Gastroesophageal sphincter (tissue), 4 donors: ENCODE measurements at regions not wholly inside any gene's neighbourhood (a gene's known extent, or its start where the extent isn't known, plus 50 kb on each side); places are given as distances from the start of the nearest gene placed in this dataset.

Source experiments
- ATAC-seq: fragments of 150-250 bp; one replicate; pipeline ENCODE4 v1.9.1; 2016; ENCODE audit warnings: mild to moderate bottlenecking, moderate library complexity
- H3K27ac ChIP-seq, 4 donors: fragments of 200-600 bp; sonication (generic) in 3 of 4; 1 replicate in 3 of 4; 2 replicates in 1 of 4; pipeline ENCODE4 v1.5.1; 2016 to 2019
- H3K27me3 ChIP-seq: fragments of 200-600 bp; sonication (generic); one replicate; pipeline ENCODE4 v1.5.1; 2019
- H3K36me3 ChIP-seq, 2 donors: fragments of 200-600 bp; sonication (generic); one replicate each; pipeline ENCODE4 v1.5.1; 2019; ENCODE audit warnings: control low read depth in 1 of 2
- H3K4me1 ChIP-seq, 3 donors: fragments of 200-600 bp; sonication (generic); 1 replicate in 2 of 3; 2 replicates in 1 of 3; pipeline ENCODE4 v1.5.1; 2016 to 2019; ENCODE audit warnings: control low read depth in 2 of 3
- H3K4me3 ChIP-seq, 2 donors: fragments of 200-600 bp; sonication (generic); one replicate each; pipeline ENCODE4 v1.5.1; 2019; ENCODE audit warnings: mild to moderate bottlenecking in 1 of 2, moderate library complexity in 1 of 2
- H3K9me3 ChIP-seq, 3 donors: fragments of 200-600 bp; sonication (generic); one replicate each; pipeline ENCODE4 v1.5.1; 2017 to 2019; ENCODE audit warnings: control low read depth in 2 of 3
- EP300 ChIP-seq: sonication (generic); formaldehyde crosslinking; IDR thresholded peaks from one replicate; pipeline ENCODE4 v1.6.1; 2017; ENCODE audit warnings: antibody characterized with exemption, mild to moderate bottlenecking
- POLR2A ChIP-seq, 2 donors: fragments of 450-650 bp; IDR thresholded peaks; one replicate each; pipeline ENCODE4 v1.6.1; 2017; ENCODE audit warnings: antibody characterized with exemption in 2 of 2, mild to moderate bottlenecking in 2 of 2, moderate library complexity in 1 of 2
- POLR2AphosphoS5 ChIP-seq: sonication (generic); formaldehyde crosslinking; IDR thresholded peaks from one replicate; pipeline ENCODE4 v1.6.1; 2017; ENCODE audit warnings: antibody characterized with exemption
- WGBS, 2 donors: methylation state at CpG; one replicate each; pipeline ENCODE4 v1.1.5; 2018; ENCODE audit warnings: low coverage in 1 of 2; 5-methylcytosine and 5-hydroxymethylcytosine counted together
- TF ChIP-seq, protein P1 (sequence below), 4 experiments: fragments of 200-600 bp in 2 of 4; fragments of 450-650 bp in 2 of 4; sonication (generic) in 1 of 4; IDR thresholded peaks; one replicate each; pipeline ENCODE4 v1.5.1; 2017 to 2019; ENCODE audit warnings: antibody characterized with exemption in 4 of 4, mild to moderate bottlenecking in 2 of 4, moderate library complexity in 2 of 4

DNA sequence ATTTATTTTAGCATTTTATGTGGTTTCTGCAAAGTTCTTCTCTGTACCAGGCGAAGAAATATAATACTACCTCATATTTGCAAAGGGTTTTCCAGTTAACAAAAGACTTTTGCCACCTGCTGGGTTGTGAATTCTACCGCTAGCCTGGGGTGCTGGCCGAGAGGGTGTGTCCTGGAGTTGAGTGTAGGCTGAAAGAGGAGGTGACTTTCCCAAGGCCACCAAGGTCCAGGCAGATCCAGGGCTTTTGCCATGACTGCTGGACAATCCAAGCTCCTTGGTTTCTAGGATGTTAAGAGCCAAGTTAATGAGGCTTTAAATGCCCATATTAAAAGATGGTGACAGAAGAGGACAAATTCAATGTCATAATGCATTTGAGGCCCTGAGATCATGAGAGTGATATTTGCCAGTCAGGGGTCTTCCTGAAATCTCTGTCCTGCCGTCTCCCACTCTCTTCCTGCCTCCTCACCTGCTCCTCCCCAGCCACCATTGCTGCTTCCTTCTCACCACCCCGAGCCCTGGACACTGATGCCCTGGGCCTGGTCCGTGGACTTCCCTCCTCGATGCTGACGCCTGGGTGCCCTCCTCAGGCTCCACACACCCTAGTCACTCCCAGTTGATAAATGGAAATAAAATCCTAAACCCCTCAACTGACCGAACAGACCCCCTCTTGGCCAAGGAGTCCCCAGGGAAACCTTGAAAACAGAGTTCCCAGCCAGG lies 825.6 kb downstream of the TBC1D22A start:
- ATAC-seq, result no peak
- Histone ChIP-seq H3K36me3 (no peaks in the 10 kb centered on the region), H3K4me1 (no peaks in the 10 kb centered on the region), H3K9me3 (no peaks in the 10 kb centered on the region), H3K27me3 (peaks cover 12% of the 10 kb centered on the region), H3K4me3 (no peak overlapping the region), H3K27ac (no peak overlapping the region)
- no peak for TF ChIP-seq EP300
- TF ChIP-seq POLR2AphosphoS5, result no peak
- TF ChIP-seq, protein P1, sequence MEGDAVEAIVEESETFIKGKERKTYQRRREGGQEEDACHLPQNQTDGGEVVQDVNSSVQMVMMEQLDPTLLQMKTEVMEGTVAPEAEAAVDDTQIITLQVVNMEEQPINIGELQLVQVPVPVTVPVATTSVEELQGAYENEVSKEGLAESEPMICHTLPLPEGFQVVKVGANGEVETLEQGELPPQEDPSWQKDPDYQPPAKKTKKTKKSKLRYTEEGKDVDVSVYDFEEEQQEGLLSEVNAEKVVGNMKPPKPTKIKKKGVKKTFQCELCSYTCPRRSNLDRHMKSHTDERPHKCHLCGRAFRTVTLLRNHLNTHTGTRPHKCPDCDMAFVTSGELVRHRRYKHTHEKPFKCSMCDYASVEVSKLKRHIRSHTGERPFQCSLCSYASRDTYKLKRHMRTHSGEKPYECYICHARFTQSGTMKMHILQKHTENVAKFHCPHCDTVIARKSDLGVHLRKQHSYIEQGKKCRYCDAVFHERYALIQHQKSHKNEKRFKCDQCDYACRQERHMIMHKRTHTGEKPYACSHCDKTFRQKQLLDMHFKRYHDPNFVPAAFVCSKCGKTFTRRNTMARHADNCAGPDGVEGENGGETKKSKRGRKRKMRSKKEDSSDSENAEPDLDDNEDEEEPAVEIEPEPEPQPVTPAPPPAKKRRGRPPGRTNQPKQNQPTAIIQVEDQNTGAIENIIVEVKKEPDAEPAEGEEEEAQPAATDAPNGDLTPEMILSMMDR (IDR thresholded peaks at IDR 0.05), result no peak
- TF ChIP-seq POLR2A (IDR thresholded peaks at IDR 0.05), result no peak
- WGBS, 2 donors, result 67 to 76% methylated on average over 4 to 8 of the region's 9 CpGs

DNA sequence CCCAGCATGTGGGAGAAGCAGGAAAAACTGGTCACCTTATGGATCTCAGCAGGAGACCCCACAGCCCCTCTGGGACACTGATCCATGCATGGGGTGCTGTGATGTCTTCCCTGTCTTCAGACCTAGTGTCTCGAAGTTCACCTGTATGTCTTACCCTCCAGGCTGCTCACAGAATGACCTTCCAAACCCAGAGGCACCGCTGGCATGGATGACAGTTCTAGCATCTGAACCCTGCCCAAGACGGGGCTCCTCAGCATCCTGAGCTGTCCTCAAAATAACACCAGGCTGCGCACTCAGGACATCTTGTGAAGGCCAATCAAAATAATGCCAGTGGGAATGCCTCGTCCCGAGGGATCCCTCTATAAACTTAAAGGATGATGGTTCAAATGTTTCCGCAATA lies 824.9 kb downstream of the TBC1D22A start:
- WGBS, 2 donors, result 83% methylated on average over 4 of the region's 7 CpGs; no CpG with 5 or more reads in 1 of the 2 donors
- TF ChIP-seq POLR2A (IDR thresholded peaks at IDR 0.05), result no peak
- TF ChIP-seq, protein P1 (IDR thresholded peaks at IDR 0.05), result no peak
- no peak for TF ChIP-seq EP300
- no peak for TF ChIP-seq POLR2AphosphoS5
- no peaks in the 10 kb centered on the region for H3K36me3 ChIP-seq
- no peaks in the 10 kb centered on the region for H3K4me1 ChIP-seq
- no peaks in the 10 kb centered on the region for H3K9me3 ChIP-seq
- H3K27ac ChIP-seq, result no peak overlapping the region
- H3K27me3 ChIP-seq, result peaks cover 12% of the 10 kb centered on the region
- H3K4me3 ChIP-seq, result no peak overlapping the region
- ATAC-seq, result no peak

DNA sequence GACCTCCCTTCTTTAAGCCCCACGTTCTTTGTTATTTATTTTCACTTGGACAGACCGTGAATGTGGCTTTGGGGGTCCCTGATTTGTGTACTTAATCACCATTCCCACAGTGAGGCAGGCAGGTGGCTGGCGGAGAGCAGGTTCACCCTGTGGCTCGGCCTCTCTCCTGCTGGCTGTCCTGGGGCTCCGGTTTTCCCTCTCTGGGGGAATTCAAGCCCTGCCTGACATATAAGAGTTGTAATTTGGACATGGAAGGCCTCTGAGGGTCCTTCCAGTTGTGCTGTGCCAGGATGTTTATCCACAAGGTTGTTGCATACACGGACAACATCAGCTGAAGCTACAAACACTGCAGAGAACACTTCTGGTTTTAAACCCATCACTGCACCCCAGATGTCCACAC lies 824.5 kb downstream of the TBC1D22A start:
- H3K9me3 ChIP-seq, result no peaks in the 10 kb centered on the region
- peaks cover 12% of the 10 kb centered on the region for H3K27me3 ChIP-seq
- H3K36me3 ChIP-seq, result no peaks in the 10 kb centered on the region
- H3K27ac ChIP-seq, result no peak overlapping the region
- WGBS, 2 donors, result 36 to 39% methylated on average over 2 of the region's 6 CpGs
- ATAC-seq, result no peak
- TF ChIP-seq, protein P1 (IDR thresholded peaks at IDR 0.05), result no peak
- no peak for TF ChIP-seq POLR2AphosphoS5
- TF ChIP-seq POLR2A (IDR thresholded peaks at IDR 0.05), result no peak
- no peak for TF ChIP-seq EP300
- no peak overlapping the region for H3K4me3 ChIP-seq
- no peaks in the 10 kb centered on the region for H3K4me1 ChIP-seq

DNA sequence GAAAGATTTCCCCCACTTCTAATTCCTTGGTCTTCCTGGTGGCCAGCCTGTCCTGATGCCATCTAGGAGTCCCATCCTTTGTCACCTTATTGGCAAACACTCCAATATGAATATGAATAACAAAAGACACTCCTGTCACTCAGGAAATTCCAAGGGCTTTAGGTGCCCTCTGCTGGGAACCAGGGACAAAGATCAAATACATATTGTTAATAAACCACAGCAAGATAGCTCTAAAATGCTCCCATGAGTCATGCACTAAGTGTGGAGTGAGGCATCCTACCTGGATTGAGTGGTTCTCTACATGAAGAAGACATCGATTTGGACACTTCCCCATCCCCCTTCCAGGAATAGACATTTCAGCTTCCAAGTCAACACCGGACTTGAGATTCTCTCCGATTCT lies 823.6 kb downstream of the TBC1D22A start:
- no peak for ATAC-seq
- H3K9me3 ChIP-seq, result no peaks in the 10 kb centered on the region
- 82 to 86% methylated on average over 3 of the region's 3 CpGs for WGBS, 2 donors
- TF ChIP-seq, protein P1 (IDR thresholded peaks at IDR 0.05), result no peak
- TF ChIP-seq POLR2AphosphoS5 (no peak), EP300 (no peak), POLR2A (IDR thresholded peaks at IDR 0.05) (no peak)
- H3K27ac ChIP-seq, result no peak overlapping the region
- H3K36me3 ChIP-seq, result no peaks in the 10 kb centered on the region
- H3K4me3 ChIP-seq, result no peak overlapping the region
- H3K4me1 ChIP-seq, result no peaks in the 10 kb centered on the region
- peaks cover 12% of the 10 kb centered on the region for H3K27me3 ChIP-seq

DNA sequence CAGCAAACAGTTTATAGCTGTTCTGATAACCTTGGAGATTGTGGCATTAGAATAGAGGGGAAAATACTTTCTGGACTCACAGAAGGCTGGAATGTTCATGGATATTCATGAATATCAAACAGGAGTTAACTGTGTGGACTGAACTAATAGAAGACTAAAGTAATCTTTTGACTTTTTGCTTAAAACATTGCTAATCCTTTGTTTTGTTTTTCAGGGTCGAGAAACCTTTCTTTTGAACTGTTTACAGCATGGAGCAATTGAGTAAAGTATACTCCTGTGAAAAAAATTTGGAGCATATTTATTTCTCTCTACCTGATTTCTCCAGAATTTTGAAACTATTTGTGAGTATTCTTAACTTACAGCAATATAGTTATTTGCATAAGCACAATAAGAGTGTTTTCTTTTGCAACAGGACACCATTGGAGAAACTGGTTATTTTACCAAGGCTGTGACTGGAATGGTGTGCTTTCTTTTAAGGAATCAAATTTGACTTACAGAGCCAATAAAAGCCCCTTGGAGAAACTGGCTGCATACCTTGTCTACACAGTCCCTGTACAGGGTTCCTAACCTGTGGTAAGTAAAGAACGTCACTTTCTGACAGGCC lies 821.6 kb downstream of the TBC1D22A start:
- TF ChIP-seq EP300 (no peak), POLR2AphosphoS5 (no peak), POLR2A (IDR thresholded peaks at IDR 0.05) (no peak)
- TF ChIP-seq, protein P1 (IDR thresholded peaks at IDR 0.05), result no peak
- no peaks in the 10 kb centered on the region for H3K36me3 ChIP-seq
- H3K4me3 ChIP-seq, result no peak overlapping the region
- H3K9me3 ChIP-seq, result no peaks in the 10 kb centered on the region
- no peak overlapping the region for H3K27ac ChIP-seq
- whole genome bisulfite sequencing, 2 donors, result 66 to 80% methylated on average over 1 to 2 of the region's 2 CpGs
- H3K4me1 ChIP-seq, result no peaks in the 10 kb centered on the region
- no peak for ATAC-seq
- peaks cover 5% of the 10 kb centered on the region for H3K27me3 ChIP-seq
